ENCODE measurements at regions not wholly inside any gene's neighbourhood (a gene's known extent, or its start where the extent isn't known, plus 50 kb on each side); places are given as distances from the start of the nearest gene placed in this dataset.

DNA sequence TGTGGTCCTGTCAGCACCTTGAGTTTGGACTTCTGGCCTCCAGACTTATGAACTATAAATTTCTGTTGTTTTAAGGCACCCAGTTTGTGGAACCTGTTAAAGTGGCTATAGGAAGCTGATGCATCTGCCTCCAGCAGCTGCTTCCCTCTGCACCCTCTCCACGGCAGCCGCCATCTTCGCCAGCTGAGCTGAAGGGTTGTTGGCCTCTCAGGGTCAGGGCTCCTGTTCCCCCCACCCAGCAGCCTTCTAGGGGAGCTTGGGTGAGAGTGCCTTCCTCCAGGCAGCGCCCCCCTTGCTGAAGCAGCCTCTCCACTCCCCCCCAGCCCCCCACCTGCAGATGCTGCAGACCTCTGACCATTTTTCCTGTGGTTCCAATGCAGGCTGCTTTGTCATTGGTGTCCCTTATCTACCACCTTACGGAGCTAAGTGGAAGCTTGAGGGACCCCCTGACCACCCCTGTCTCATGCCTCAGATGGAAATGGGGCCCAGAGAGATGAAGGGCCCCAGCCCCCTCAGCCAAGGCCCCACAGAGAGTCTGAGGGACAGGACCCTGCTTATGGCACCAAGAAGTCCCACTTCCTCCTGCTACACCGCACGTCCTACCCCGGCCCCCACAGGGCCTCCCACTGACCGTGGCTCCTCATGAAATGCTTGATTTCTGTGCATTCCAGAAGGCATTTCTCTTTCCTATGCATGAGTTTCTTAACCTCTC lies 61.4 kb upstream of the TLE3 start:
- Histone ChIP-seq H3K27ac (ENCODE audit: low read length) (no peak overlapping the region), H3K9me3 (ENCODE audit: control insufficient read depth, insufficient read depth, low read length) (no peaks in the 10 kb centered on the region), H3K36me3 (ENCODE audit: control insufficient read depth, insufficient read depth, low read length) (no peaks in the 10 kb centered on the region), H3K4me3 (ENCODE audit: low read length) (no peak overlapping the region), H3K4me1 (ENCODE audit: control insufficient read depth, insufficient read depth, low read length) (no peaks in the 10 kb centered on the region), H3K27me3 (ENCODE audit: control insufficient read depth, insufficient read depth, low read length) (peaks cover 3% of the 10 kb centered on the region)
- TF ChIP-seq, protein P1, sequence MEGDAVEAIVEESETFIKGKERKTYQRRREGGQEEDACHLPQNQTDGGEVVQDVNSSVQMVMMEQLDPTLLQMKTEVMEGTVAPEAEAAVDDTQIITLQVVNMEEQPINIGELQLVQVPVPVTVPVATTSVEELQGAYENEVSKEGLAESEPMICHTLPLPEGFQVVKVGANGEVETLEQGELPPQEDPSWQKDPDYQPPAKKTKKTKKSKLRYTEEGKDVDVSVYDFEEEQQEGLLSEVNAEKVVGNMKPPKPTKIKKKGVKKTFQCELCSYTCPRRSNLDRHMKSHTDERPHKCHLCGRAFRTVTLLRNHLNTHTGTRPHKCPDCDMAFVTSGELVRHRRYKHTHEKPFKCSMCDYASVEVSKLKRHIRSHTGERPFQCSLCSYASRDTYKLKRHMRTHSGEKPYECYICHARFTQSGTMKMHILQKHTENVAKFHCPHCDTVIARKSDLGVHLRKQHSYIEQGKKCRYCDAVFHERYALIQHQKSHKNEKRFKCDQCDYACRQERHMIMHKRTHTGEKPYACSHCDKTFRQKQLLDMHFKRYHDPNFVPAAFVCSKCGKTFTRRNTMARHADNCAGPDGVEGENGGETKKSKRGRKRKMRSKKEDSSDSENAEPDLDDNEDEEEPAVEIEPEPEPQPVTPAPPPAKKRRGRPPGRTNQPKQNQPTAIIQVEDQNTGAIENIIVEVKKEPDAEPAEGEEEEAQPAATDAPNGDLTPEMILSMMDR (IDR thresholded peaks at IDR 0.05): no peak
- Mint-ChIP-seq H3K27me3 (ENCODE audit: low read depth in 2 of 2) (peaks cover 48 to 79% of the 10 kb centered on the region in 2 donors), H3K27ac (no peak overlapping the region), H3K9me3 (no peaks in the 10 kb centered on the region), H3K4me1 (peaks cover 6 to 12% of the 10 kb centered on the region in 2 donors), H3K4me3 (no peak overlapping the region), H3K36me3 (no peaks in the 10 kb centered on the region)
- intact Hi-C loops (cut with micrococcal nuclease): no loop called here
- no peak for DNase-seq
- WGBS (ENCODE audit: insufficient coverage): 43% methylated on average over 9 of the region's 9 CpGs
- no peak for ATAC-seq

DNA sequence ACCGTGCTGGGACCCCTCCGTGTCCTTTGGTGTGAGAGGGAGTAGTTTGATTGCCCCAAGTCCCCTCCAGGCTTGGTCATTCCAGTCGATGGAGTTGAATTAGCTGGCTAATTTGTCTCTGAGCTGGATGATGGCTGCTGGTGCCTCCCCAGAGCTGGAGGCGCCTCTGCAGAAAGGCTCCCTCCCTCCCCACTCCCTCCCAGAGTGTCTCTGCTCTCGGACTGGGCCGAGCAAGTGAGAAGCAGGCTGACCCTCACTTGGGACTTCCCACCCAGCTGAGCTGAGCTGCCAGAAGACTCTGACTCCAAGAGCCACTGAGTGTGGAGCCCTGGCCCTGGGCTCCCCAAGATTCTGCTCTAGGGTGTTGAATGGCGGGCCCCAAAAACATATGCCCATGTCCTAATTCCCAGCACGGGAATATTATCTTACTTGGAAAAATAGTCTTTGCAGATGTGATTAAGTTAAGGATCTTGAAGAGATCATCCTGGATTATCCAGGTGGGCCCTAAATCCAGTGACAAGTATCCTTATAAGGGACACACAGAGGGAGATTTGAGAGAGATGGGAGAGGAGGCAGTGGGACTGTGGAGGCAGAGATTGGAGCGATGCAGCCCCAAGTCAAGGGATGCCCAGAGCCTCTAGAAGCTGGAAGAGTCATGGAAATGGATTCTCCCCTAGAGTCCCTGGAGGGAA lies 60.7 kb upstream of the TLE3 start:
- Histone ChIP-seq H3K9me3 (ENCODE audit: control insufficient read depth, insufficient read depth, low read length) (no peaks in the 10 kb centered on the region), H3K4me1 (ENCODE audit: control insufficient read depth, insufficient read depth, low read length) (no peaks in the 10 kb centered on the region), H3K36me3 (ENCODE audit: control insufficient read depth, insufficient read depth, low read length) (no peaks in the 10 kb centered on the region), H3K27ac (ENCODE audit: low read length) (no peak overlapping the region), H3K27me3 (ENCODE audit: control insufficient read depth, insufficient read depth, low read length) (peaks cover 3% of the 10 kb centered on the region), H3K4me3 (ENCODE audit: low read length) (no peak overlapping the region)
- intact Hi-C loops (cut with micrococcal nuclease): no loop called here
- Mint-ChIP-seq H3K36me3 (no peaks in the 10 kb centered on the region), H3K4me1 (peaks cover 7 to 12% of the 10 kb centered on the region in 2 donors), H3K9me3 (no peaks in the 10 kb centered on the region), H3K27ac (no peak overlapping the region), H3K27me3 (ENCODE audit: low read depth in 2 of 2) (peaks cover 54 to 86% of the 10 kb centered on the region in 2 donors), H3K4me3 (no peak overlapping the region)
- 91% methylated on average over 9 of the region's 9 CpGs for WGBS (ENCODE audit: insufficient coverage)
- ATAC-seq (no peak), DNase-seq (no peak)
- TF ChIP-seq, protein P1 (IDR thresholded peaks at IDR 0.05): no peak

DNA sequence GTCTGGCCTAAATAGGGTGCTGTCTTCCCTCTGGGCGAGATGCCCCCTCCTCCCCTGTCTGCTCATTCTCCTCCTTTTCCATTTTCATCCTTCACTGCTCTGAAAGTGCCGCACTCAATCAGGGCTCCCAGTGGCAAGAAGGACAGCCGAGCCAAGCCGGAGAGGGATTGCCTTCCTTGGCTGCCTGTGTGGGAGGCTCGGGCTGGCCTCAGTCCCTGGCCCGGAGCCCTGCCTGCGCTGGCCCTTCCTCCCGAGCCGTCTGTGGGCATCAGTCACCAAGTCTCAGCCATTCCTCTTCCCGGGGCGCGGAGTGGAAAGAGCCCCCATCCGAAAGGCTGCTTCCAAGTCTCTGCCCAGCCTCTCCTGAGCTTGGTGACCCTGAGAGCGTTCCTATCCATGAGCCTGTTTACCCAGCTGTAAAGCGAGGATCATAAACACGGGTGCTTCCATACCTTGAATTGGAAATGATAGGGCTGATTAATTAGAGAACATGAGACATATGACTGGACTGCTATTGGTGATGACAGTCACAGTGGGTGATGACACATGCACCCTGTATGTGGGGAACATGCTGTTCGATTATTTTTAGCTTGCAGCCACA lies 59.1 kb upstream of the TLE3 start:
- no peak for ATAC-seq

More for the DNA sequence above, 59.1 kb upstream of the TLE3 start:
- peaks cover 8% of the 10 kb centered on the region for H3K4me1 ChIP-seq (ENCODE audit: control insufficient read depth, insufficient read depth, low read length)
- no peaks in the 10 kb centered on the region for H3K36me3 Mint-ChIP-seq
- no peak for DNase-seq
- peaks cover 51 to 96% of the 10 kb centered on the region in 2 donors for H3K27me3 Mint-ChIP-seq (ENCODE audit: low read depth in 2 of 2)
- no peaks in the 10 kb centered on the region for H3K36me3 ChIP-seq (ENCODE audit: control insufficient read depth, insufficient read depth, low read length)
- H3K4me1 Mint-ChIP-seq: peaks cover 21 to 23% of the 10 kb centered on the region in 2 donors
- TF ChIP-seq, protein P1 (IDR thresholded peaks at IDR 0.05): no peak
- H3K9me3 ChIP-seq (ENCODE audit: control insufficient read depth, insufficient read depth, low read length): no peaks in the 10 kb centered on the region
- no peak overlapping the region for H3K27ac ChIP-seq (ENCODE audit: low read length)
- H3K4me3 Mint-ChIP-seq: no peak overlapping the region
- 93% methylated on average over 17 of the region's 17 CpGs for WGBS (ENCODE audit: insufficient coverage)
- intact Hi-C loops (cut with micrococcal nuclease): no loop called here
- H3K4me3 ChIP-seq (ENCODE audit: low read length): no peak overlapping the region
- no peaks in the 10 kb centered on the region for H3K9me3 Mint-ChIP-seq
- H3K27ac Mint-ChIP-seq: no peak overlapping the region
- H3K27me3 ChIP-seq (ENCODE audit: control insufficient read depth, insufficient read depth, low read length): peaks cover 3% of the 10 kb centered on the region
